Anterior cingulate cortex (tissue), 58 donors: ENCODE measurements at regions not wholly inside any gene's neighbourhood (a gene's known extent, or its start where the extent isn't known, plus 50 kb on each side); places are given as distances from the start of the nearest gene placed in this dataset.

Source experiments
- DNase-seq, 58 donors: peaks; one replicate each; lab custom pipeline; 2025; lab: John Stamatoyannopoulos, UW

- no peak for DNase-seq
Measured at GRCh38 chr2:120849278-120849677, 113.6 kb downstream of the GLI2 start.

DNA sequence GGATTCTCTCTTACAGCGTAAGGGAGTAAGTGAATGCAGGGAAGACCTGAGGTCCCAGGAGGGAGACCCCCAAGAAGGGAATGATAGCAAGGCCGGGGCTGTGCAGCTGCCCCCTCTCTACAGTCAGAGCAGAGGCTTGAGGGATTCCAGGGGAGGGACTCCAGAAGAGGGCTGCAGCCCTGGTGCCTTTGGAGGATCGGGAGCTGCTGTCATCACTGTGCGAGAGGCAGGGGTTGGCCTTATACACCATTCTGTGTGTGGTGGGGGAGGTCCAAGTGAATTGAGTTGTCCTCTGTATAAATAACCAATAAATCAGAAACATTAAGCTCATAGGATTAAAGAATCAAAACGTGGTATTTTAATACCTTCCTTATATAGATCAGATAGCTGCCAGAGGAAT is 114.9 kb downstream of the GLI2 start:
- no peak for DNase-seq

DNA sequence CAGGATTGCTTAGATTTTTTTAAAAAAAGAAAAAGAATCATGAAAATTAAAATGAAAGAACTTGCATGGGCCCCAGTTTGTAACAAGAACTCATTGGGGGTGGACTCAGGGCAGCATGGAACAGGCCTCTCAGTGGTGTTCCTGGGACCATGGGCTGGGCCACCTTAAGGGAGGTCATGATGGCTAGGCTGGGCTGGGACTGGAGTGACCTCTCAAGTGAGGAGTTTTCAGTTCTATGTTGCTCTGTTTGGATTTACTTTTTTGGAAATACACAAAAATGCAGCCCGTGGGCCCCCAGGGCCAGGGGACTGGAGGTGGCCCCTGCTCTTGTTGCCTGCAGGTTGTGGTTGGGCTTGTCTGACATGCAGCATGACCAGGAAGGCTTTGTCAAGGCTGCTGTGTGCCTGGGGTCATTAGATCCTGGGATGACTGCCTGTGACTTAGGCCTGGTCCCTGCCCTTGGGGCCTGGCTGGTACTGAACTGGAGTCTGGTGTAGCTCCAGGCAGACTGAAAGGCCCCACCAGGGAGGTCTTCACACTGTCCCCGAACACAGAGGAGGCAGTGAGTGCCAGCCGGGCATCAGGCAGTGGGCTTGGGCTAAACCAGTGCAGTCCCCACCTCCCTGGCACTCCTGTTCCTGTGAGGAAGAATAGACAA is 115.6 kb downstream of the GLI2 start:
- no peak for DNase-seq

DNA sequence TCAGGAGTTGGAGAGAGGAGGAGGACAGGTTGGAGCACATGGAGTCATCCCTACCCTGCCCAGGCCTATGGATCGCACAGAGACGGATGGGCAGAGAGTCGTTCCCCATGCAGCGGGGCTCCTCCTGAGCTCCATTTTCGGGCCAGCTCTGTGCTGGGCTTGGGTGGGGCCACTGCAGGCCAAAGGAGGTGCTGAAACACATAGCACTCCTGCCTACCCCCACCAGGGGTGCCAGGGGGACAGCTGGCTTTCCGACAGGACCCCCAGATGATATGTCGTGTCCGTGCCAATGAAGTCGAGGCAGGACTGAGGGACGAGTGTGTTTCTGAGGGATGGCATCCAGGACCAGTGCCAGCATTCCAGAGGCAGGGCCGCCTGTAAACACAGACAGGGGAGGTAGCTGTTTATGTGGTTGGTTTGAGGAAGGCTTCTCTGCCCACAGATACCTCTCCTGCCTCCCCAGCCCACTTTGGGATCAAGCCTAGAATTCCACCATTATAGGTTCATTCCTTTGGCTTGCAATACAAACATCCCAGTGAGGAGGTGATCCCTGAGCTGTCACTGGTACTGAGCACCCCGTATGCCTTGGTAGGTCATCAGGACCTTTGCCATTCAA is 116.6 kb downstream of the GLI2 start:
- DNase-seq: no peak

DNA sequence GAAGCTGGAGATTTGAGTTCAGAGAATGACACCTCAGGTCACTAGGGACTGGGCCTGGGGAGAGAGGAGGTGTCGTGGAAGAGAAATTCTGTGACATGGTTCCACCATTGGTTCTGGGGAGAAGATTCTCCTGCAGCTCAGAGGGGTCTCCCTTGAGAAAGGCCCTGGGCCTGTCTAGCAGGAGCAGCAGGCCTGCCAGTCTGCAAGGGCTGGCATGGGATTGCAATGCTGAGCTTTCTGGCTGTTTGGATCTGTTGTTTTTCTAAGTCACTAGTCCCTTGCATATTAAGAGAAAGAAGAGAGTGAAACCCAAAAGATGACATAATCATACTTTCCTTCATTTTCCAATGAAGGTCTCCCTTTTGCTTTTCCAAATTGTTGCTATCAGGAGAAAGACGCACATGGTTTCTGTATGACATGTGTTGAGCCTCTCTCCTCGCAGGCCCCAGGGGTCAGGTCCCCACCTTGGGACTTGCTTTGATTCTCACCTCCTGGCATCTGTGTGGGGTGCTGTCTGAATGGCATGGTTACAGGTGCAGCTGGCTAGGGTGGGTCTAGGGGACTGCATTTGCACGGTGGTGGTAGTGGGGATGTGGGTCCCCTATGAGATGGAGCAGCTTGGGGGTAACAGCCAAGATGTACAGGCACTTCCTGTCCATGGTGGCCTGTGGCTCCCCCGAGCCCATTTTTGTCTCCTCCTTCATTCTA is 117.8 kb downstream of the GLI2 start:
- no peak for DNase-seq

- DNase-seq: no peak
Measured at GRCh38 chr2:120854014-120854620, 118.4 kb downstream of the GLI2 start.

DNA sequence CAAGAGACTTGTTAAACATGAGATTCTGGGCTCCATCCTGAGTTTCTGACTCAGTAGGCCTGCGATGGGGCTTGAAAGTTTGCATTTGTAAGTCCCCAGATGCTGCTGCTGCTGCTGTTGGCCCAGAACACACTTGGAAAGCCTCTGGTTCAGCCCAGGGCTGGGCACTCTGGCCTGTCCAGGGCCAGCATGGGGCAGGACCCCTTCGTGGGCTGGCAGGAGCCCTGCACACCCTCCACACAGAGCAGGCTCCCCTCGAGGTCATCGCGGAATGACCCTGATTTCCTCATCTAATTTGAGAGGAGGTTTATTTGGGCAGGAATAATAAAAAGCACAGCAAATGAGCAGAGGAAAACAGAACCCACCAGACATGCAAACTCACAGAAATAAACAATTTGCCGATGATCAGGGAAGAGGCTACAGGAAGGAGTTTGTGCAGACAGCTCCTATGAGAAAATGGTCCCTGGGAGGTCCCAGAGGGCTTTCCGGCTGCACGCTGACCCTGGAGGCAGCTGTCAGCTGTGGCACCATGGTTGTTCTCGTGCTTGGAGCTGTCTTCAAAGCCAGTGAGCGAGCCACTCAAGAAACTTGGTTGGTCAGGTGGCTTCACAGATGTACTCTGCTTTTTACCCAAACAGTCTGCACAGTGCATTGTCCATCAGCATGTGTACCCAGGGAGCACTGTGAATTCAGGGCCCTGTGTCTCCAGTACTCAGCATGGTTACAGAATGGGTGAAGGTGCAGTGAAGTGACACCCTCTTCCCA is 119.3 kb downstream of the GLI2 start:
- DNase-seq: no peak

- no peak for DNase-seq
Measured at GRCh38 chr2:120855855-120856405, 120.3 kb downstream of the GLI2 start.

DNA sequence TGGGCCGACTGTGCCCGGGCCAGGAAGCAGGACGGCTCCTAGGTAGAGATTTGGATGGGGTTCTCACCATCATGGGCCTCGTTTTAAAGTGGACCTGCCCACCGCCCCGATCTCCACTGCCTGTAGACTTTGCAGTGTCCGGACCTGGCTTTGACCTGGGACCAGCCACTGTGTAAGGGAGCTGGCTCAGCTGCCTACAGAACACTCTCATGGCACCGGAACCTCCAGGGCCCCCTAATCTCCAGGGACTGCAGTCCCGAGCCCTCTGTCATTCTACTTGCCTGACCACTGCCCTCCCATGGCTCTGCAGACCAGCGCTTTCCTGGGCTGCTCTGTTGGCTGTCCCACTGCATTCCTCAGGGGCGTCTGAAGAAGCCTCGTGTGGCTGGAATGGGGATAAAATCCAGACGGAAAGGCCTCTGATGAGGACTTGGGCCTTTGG is 120.8 kb downstream of the GLI2 start:
- no peak for DNase-seq

DNA sequence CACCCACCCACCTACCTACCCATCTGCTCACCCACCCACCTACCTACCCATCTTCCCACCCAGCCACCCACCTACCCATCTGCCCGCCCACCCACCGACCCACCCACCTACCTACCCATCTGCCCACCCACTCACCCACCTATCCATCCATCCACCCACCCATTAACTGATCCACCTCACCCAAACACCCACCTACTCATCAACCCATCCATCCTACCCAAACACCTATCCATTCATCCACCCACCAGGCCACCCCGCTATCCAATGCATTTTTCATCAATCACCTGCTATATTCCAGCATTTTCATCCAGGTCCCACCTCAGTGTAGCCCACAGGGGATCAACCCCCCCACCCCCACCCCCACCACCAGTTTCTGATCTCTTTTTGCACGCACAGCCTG is 121.8 kb downstream of the GLI2 start:
- no peak for DNase-seq

- no peak for DNase-seq
Measured at GRCh38 chr2:120857931-120858330, 122.3 kb downstream of the GLI2 start.

GRCh38 chr2:120858361-120859106 is 122.9 kb downstream of the GLI2 start:
- peak in 22 of 58 donors; percentile 14 to 65 (median 35) for DNase-seq

GRCh38 chr2:120859128-120859527 is 123.5 kb downstream of the GLI2 start:
- no peak for DNase-seq

DNA sequence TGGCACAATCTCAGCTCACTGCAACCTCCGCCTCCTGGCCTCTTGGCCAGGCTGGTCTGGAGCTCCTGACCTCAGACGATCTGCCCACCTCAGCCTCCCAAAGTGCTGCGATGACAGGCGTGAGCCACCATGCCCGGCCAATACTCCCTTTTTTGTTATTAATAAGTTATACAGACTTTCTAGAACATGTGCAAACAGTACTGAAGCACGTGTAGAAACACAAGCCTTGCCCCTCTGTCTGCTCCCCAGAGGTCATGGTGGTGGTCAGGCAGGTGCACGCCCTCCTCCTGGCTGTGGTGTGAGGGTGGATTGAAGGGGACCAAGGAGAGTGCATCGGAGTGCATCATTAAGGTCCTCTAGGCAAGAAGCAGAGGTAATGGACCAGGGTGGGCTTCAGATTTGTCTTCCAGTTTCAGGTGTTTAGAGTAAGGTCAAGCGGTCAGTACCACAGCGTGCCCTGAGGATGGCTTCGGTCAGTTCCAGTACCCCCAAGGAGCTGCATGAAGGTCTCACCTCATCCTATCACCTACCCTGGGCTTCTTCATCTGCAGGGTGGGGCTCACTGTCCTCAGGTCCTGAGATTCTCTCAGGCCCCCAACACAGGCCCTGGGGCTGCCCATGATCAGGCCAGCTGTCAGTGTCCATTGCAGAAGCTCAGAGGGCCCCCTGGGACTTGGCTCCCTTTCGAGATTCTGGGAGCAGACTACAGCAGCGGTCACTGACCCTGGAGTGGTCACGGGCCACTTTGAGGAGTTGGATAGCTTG is 124.3 kb downstream of the GLI2 start:
- DNase-seq: no peak

- DNase-seq: no peak
Measured at GRCh38 chr2:120860579-120860922, 124.9 kb downstream of the GLI2 start.

- no peak for DNase-seq
Measured at GRCh38 chr2:120861191-120861575, 125.5 kb downstream of the GLI2 start.

DNA sequence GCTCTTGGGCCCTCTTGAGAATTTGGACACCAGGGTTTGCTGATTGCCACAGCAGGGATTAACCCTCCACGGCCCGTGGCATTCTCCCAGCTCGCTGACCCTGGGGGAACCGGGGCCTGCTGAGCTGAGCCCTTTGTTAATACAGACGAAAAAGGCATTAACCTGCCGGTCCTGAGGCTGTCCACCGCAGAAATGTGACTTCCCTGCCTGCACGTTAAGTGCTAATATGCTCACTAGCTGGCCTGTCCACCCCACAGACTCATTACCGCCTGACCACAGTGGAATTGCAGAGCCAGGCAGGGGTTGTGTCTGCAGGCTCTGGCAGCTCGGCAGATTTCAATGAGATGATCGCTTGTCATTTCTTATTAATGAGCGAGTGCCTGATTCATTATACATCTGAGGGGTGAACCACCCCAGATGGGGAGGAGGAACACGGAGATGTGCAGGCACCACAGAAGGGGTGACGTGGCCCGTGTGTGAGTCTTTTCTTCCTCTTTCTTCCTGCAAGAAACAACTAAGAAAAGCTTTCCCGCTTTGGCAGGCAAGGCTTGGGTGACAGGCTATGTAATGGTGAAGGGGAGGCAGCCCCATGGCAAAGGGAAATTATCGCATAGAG is 126.0 kb downstream of the GLI2 start:
- DNase-seq: no peak

DNA sequence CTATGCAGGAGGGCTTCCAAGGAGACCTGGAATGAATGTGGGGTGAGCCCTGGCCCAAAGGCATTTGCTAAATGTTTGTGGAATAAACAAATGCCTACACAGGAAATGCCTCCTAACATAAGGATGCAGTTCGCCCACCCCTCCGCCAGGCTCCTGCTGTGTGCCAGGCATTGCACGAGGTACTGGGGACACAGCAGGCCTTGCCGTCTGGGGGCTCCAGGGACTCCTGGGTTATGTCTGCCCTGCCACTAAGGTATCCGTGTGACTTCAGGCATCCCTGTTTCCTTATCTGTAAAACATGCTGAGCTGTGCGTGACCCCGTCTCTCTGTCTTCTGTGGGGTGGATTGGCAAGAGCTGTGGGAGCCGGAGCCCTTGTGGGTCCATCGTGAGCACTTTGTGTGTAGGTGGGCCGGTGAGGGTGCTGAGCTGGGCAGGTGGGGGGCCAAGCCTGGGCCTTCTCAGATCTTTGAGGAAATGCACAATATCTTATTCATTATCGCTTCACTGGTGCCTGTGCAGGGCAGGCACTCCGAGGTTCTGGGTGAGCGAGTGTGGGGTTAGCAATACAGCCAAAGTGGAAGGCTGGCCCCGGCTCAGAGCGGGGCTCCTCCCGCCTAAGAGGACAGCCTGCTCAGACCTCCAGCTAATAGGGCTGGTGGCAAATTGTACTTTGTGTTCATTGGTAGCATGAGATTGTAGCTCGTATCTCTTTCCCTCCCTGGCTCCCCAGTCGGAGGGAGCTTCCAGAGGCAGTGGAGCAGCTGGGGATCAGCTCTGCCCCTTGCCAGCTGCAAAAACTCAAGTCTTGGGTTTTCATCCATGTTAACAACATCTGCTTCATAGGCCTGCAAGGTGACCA is 126.8 kb downstream of the GLI2 start:
- no peak for DNase-seq
